ENCODE measurements at regions not wholly inside any gene's neighbourhood (a gene's known extent, or its start where the extent isn't known, plus 50 kb on each side); places are given as distances from the start of the nearest gene placed in this dataset.

GRCh38 chr1:175865041-175865766, 121.8 kb upstream of the TNR start:
- DNase-seq (ENCODE audit: low spot score), result peak; percentile 96

GRCh38 chr1:175864625-175865024, 121.2 kb upstream of the TNR start:
- DNase-seq (ENCODE audit: low spot score), result no peak

- DNase-seq (ENCODE audit: low spot score), result no peak
Measured at GRCh38 chr1:175864183-175864582, 120.8 kb upstream of the TNR start.

- DNase-seq (ENCODE audit: low spot score), result peak; percentile 55
Measured at GRCh38 chr1:175863299-175864050, 120.1 kb upstream of the TNR start.

GRCh38 chr1:175862408-175862807, 119.0 kb upstream of the TNR start:
- DNase-seq (ENCODE audit: low spot score), result no peak

GRCh38 chr1:175861626-175862367, 118.4 kb upstream of the TNR start:
- DNase-seq (ENCODE audit: low spot score), result no peak

- DNase-seq (ENCODE audit: low spot score), result peak; percentile 76
Measured at GRCh38 chr1:175857756-175858155, 114.4 kb upstream of the TNR start.

- DNase-seq (ENCODE audit: low spot score), result no peak
Measured at GRCh38 chr1:175853681-175854080, 110.3 kb upstream of the TNR start.

GRCh38 chr1:175851749-175852148, 108.4 kb upstream of the TNR start:
- no peak for DNase-seq (ENCODE audit: low spot score)

- DNase-seq (ENCODE audit: low spot score), result peak; percentile 81
Measured at GRCh38 chr1:175848329-175848728, 104.9 kb upstream of the TNR start.

GRCh38 chr1:175845985-175846384, 102.6 kb upstream of the TNR start:
- no peak for DNase-seq (ENCODE audit: low spot score)

- no peak for DNase-seq (ENCODE audit: low spot score)
Measured at GRCh38 chr1:175845338-175845737, 101.9 kb upstream of the TNR start.

GRCh38 chr1:175844877-175845276, 101.5 kb upstream of the TNR start:
- no peak for DNase-seq (ENCODE audit: low spot score)

- no peak for DNase-seq (ENCODE audit: low spot score)
Measured at GRCh38 chr1:175842550-175842949, 99.2 kb upstream of the TNR start.

GRCh38 chr1:175841738-175842187, 98.4 kb upstream of the TNR start:
- no peak for DNase-seq (ENCODE audit: low spot score)

- no peak for DNase-seq (ENCODE audit: low spot score)
Measured at GRCh38 chr1:175840787-175841186, 97.4 kb upstream of the TNR start.

GRCh38 chr1:175839779-175840669, 96.6 kb upstream of the TNR start:
- DNase-seq (ENCODE audit: low spot score), result no peak

- DNase-seq (ENCODE audit: low spot score), result no peak
Measured at GRCh38 chr1:175834597-175834996, 91.2 kb upstream of the TNR start.

GRCh38 chr1:175833951-175834350, 90.6 kb upstream of the TNR start:
- no peak for DNase-seq (ENCODE audit: low spot score)

GRCh38 chr1:175833502-175833901, 90.1 kb upstream of the TNR start:
- no peak for DNase-seq (ENCODE audit: low spot score)

GRCh38 chr1:175830500-175830899, 87.1 kb upstream of the TNR start:
- DNase-seq (ENCODE audit: low spot score), result no peak

GRCh38 chr1:175829845-175830244, 86.5 kb upstream of the TNR start:
- DNase-seq (ENCODE audit: low spot score), result no peak
